H9 (cell line): ENCODE measurements at regions not wholly inside any gene's neighbourhood (a gene's known extent, or its start where the extent isn't known, plus 50 kb on each side); places are given as distances from the start of the nearest gene placed in this dataset.
"Not testable (repeated sequence)": the region's sequence is repeated elsewhere in the genome, so short reads cannot be mapped to it uniquely, and the experiment has no call there.

Experiments used
- DNase-seq: peaks from one replicate; pipeline ENCODE4 v3.0.0-alpha.2; 2017
- H2AFZ ChIP-seq: one replicate; pipeline ENCODE4 v1.6.1; 2013; ENCODE audit warnings: mild to moderate bottlenecking, low read length, control low read depth, moderate library complexity
- H2AK5ac ChIP-seq: 2 replicates; pipeline ENCODE4 v1.6.1; 2013; ENCODE audit warnings: low read length, control low read depth, mixed read lengths; ENCODE audit not compliant: insufficient read length
- H2BK120ac ChIP-seq: one replicate; pipeline ENCODE4 v1.6.1; 2013; ENCODE audit warnings: low read depth, mild to moderate bottlenecking, low read length, control low read depth, inconsistent platforms; ENCODE audit not compliant: poor library complexity, severe bottlenecking
- H2BK12ac ChIP-seq: 2 replicates; pipeline ENCODE4 v1.6.1; 2013; ENCODE audit warnings: low read length, control low read depth, mixed read lengths, low read depth; ENCODE audit not compliant: insufficient read length
- H2BK15ac ChIP-seq: 2 replicates; pipeline ENCODE4 v1.6.1; 2013; ENCODE audit warnings: low read depth, low read length, control low read depth
- H2BK20ac ChIP-seq: one replicate; pipeline ENCODE4 v1.6.1; 2013; ENCODE audit warnings: low read depth, mild to moderate bottlenecking, low read length, control low read depth, inconsistent platforms; ENCODE audit not compliant: poor library complexity, severe bottlenecking
- H2BK5ac ChIP-seq: 2 replicates; pipeline ENCODE4 v1.6.1; 2013; ENCODE audit warnings: low read length, control low read depth, mixed read lengths; ENCODE audit not compliant: insufficient read length
- H3K14ac ChIP-seq: 2 replicates; pipeline ENCODE4 v1.6.1; 2013; ENCODE audit warnings: low read length, control low read depth; ENCODE audit not compliant: insufficient read depth
- H3K18ac ChIP-seq: 2 replicates; pipeline ENCODE4 v1.6.1; 2013; ENCODE audit warnings: low read depth, mild to moderate bottlenecking, mixed read lengths, low read length, control low read depth; ENCODE audit not compliant: insufficient read length
- H3K23ac ChIP-seq: 2 replicates; pipeline ENCODE4 v1.6.1; 2013; ENCODE audit warnings: low read length, control low read depth, mixed read lengths, low read depth; ENCODE audit not compliant: insufficient read length
- H3K23me2 ChIP-seq: 2 replicates; pipeline ENCODE4 v1.6.1; 2013; ENCODE audit warnings: low read depth, mild to moderate bottlenecking, mixed read lengths, low read length, control low read depth; ENCODE audit not compliant: insufficient read length, poor library complexity, severe bottlenecking
- H3K27ac ChIP-seq: 2 replicates; pipeline ENCODE4 v1.5.1; 2013; ENCODE audit warnings: low read length, control low read depth, mixed read lengths, low read depth; ENCODE audit not compliant: insufficient read length
- H3K27me3 ChIP-seq: 2 replicates; pipeline ENCODE4 v1.6.1; 2013; ENCODE audit warnings: low read length, control low read depth, inconsistent platforms; ENCODE audit not compliant: insufficient read depth
- H3K4ac ChIP-seq: 2 replicates; pipeline ENCODE4 v1.6.1; 2013; ENCODE audit warnings: low read depth, mild to moderate bottlenecking, control low read depth, inconsistent platforms, low read length, moderate library complexity
- H3K4me1 ChIP-seq: 2 replicates; pipeline ENCODE4 v1.6.1; 2013; ENCODE audit warnings: low read length, control low read depth, inconsistent platforms; ENCODE audit not compliant: insufficient read depth
- H3K4me2 ChIP-seq: 2 replicates; pipeline ENCODE4 v1.6.1; 2013; ENCODE audit warnings: low read length, control low read depth, mixed read lengths; ENCODE audit not compliant: insufficient read length, insufficient read depth
- H3K56ac ChIP-seq: 2 replicates; pipeline ENCODE4 v1.6.1; 2013; ENCODE audit warnings: low read depth, mild to moderate bottlenecking, mixed read lengths, low read length, control low read depth; ENCODE audit not compliant: insufficient read length
- H3K79me1 ChIP-seq: 2 replicates; pipeline ENCODE4 v1.6.1; 2013; ENCODE audit warnings: low read depth, mild to moderate bottlenecking, moderate library complexity, low read length, control low read depth, inconsistent platforms; ENCODE audit not compliant: insufficient read depth, poor library complexity, severe bottlenecking
- H3K79me2 ChIP-seq: 2 replicates; pipeline ENCODE4 v1.6.1; 2013; ENCODE audit warnings: low read length, control low read depth, inconsistent platforms; ENCODE audit not compliant: insufficient read depth
- H3K9ac ChIP-seq: 2 replicates; pipeline ENCODE4 v1.6.1; 2013; ENCODE audit warnings: low read length, control low read depth, mixed read lengths; ENCODE audit not compliant: insufficient read length; ENCODE audit errors: extremely low read depth
- H3K9me3 ChIP-seq: one replicate; pipeline ENCODE4 v1.6.1; 2013; ENCODE audit warnings: low read depth, low read length, inconsistent platforms; ENCODE audit not compliant: control insufficient read depth
- H3T11ph ChIP-seq: one replicate; pipeline ENCODE4 v1.6.1; 2013; ENCODE audit warnings: mild to moderate bottlenecking, low read length, control low read depth, inconsistent platforms
- H4K20me1 ChIP-seq: one replicate; pipeline ENCODE4 v1.6.1; 2013; ENCODE audit not compliant: control insufficient read depth, insufficient read length, insufficient read depth
- H4K5ac ChIP-seq: 2 replicates; pipeline ENCODE4 v1.6.1; 2013; ENCODE audit warnings: low read depth, mild to moderate bottlenecking, mixed read lengths, low read length, control low read depth; ENCODE audit not compliant: insufficient read length
- H4K8ac ChIP-seq: replicated peaks from 2 replicates; pipeline ENCODE4 v1.6.1; 2013; ENCODE audit warnings: low read length, control low read depth, mixed read lengths, low read depth; ENCODE audit not compliant: insufficient read length
- H4K91ac ChIP-seq: 2 replicates; pipeline ENCODE4 v1.6.1; 2013; ENCODE audit warnings: low read depth, mild to moderate bottlenecking, moderate library complexity, mixed read lengths, low read length, control low read depth; ENCODE audit not compliant: insufficient read length
- H3K27ac Mint-ChIP-seq, 3 experiments: 2 replicates in 2 of 3; 3 replicates in 1 of 3; pipeline ENCODE4 v1.8.0; 2020 to 2021; ENCODE audit warnings: mixed read lengths in 3 of 3, mild to moderate bottlenecking in 1 of 3, moderate library complexity in 1 of 3
- H3K27me3 Mint-ChIP-seq: 2 replicates; pipeline ENCODE4 v1.8.0; 2021; ENCODE audit warnings: low read depth, mild to moderate bottlenecking, moderate library complexity, mixed read lengths
- H3K36me3 Mint-ChIP-seq, 3 experiments: 2 replicates in 2 of 3; 3 replicates in 1 of 3; pipeline ENCODE4 v1.8.0; 2020 to 2021; ENCODE audit warnings: low read depth in 3 of 3, mixed read lengths in 3 of 3; ENCODE audit not compliant: insufficient read depth in 1 of 3
- H3K4me1 Mint-ChIP-seq, 2 experiments: 2 replicates each; pipeline ENCODE4 v1.8.0; 2020; ENCODE audit warnings: mixed read lengths in 2 of 2
- H3K4me3 Mint-ChIP-seq, 2 experiments: 2 replicates in 1 of 2; 3 replicates in 1 of 2; pipeline ENCODE4 v1.8.0; 2020 to 2021; ENCODE audit warnings: mild to moderate bottlenecking in 2 of 2, mixed read lengths in 2 of 2, moderate library complexity in 1 of 2
- H3K9me3 Mint-ChIP-seq, 2 experiments: 2 replicates in 1 of 2; 3 replicates in 1 of 2; pipeline ENCODE4 v1.8.0; 2020; ENCODE audit warnings: mild to moderate bottlenecking in 2 of 2, mixed read lengths in 2 of 2, moderate library complexity in 1 of 2
- CTCF ChIP-seq: fragments of 200-600 bp; sonication (generic); conservative IDR thresholded peaks from 3 replicates; pipeline ENCODE4 v1.8.0; 2021; ENCODE audit warnings: antibody characterized with exemption, mild to moderate bottlenecking
- WGBS: extraction: QIAGEN DNeasy Blood & Tissue Kit; methylation state at CpG from one replicate; pipeline ENCODE4 v1.1.7; 2013; ENCODE audit warnings: missing lambda C conversion rate, low lambda C conversion rate, mixed read lengths; ENCODE audit not compliant: insufficient read length; ENCODE audit errors: extremely low coverage; 5-methylcytosine and 5-hydroxymethylcytosine counted together

GRCh38 chr14:84340938-84341337 lies 1189.0 kb upstream of the FLRT2 start:
- Histone ChIP-seq H4K8ac (no peak overlapping the region), H2BK15ac (no peak overlapping the region), H2BK5ac (no peak overlapping the region), H4K91ac (no peak overlapping the region), H2AK5ac (no peak overlapping the region), H3K56ac (no peak overlapping the region), H3K79me2 (no peaks in the 10 kb centered on the region), H3K23me2 (no peaks in the 10 kb centered on the region), H3K4me2 (no peak overlapping the region), H3K79me1 (no peaks in the 10 kb centered on the region), H3K4me1 (no peaks in the 10 kb centered on the region), H3K4ac (no peak overlapping the region), H3K23ac (no peak overlapping the region), H2BK120ac (no peak overlapping the region), H3K9me3 (no peaks in the 10 kb centered on the region), H3K27ac (no peak overlapping the region), H4K5ac (no peak overlapping the region), H3K27me3 (no peaks in the 10 kb centered on the region), H3K14ac (no peak overlapping the region), H4K20me1 (no peaks in the 10 kb centered on the region), H2BK12ac (no peak overlapping the region), H3T11ph (no peak overlapping the region), H2AFZ (no peak overlapping the region), H3K9ac (no peak overlapping the region), H2BK20ac (no peak overlapping the region), H3K18ac (no peak overlapping the region)
- Mint-ChIP-seq H3K27me3 (no peaks in the 10 kb centered on the region), H3K9me3 (no peaks in the 10 kb centered on the region; a peak in 4 of 5 replicates), H3K27ac (no peak overlapping the region), H3K36me3 (peaks cover 0 to 7% (median 0%) of the 10 kb centered on the region in 3 experiments; a peak in 3 of 7 replicates), H3K4me3 (no peak overlapping the region), H3K4me1 (peaks cover 0 to 5% of the 10 kb centered on the region in 2 experiments; a peak in 1 of 4 replicates)
- WGBS, result no CpG with 5 or more reads among the region's 1 CpG
- no peak for DNase-seq
- no peak for TF ChIP-seq CTCF

DNA sequence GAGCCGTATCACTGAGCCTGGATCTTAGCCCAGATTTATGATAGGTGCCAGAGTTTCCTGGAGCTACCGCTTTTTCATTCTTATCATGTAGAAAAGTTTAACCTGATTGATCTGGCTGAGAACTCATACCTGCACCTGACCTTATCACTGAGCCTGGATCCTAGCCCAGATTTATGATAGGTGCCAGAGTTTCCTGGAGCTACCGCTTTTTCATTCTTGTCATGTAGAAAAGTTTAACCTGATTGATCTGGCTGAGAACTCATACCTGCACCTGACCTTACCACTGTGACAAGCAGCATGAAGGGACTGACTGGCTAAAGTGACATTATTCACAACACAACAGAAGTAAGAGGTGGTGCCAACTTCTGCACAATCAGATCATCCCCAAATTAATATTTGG lies 1188.1 kb upstream of the FLRT2 start:
- H3K4me2 ChIP-seq, H3K23ac ChIP-seq: not testable (repeated sequence)

More for the DNA sequence above, 1188.1 kb upstream of the FLRT2 start:
- H2BK12ac ChIP-seq, H4K5ac ChIP-seq, H3K79me1 ChIP-seq, H3K23me2 ChIP-seq, H2BK20ac ChIP-seq, H3K9ac ChIP-seq, H3K36me3 Mint-ChIP-seq, H2AK5ac ChIP-seq, H3K4me1 ChIP-seq, H3K9me3 ChIP-seq, H3K18ac ChIP-seq, H3K4ac ChIP-seq, H3K27ac ChIP-seq, H4K20me1 ChIP-seq, H3K27me3 ChIP-seq, H4K91ac ChIP-seq, H3K9me3 Mint-ChIP-seq, H3K79me2 ChIP-seq, H3T11ph ChIP-seq, DNase-seq, H3K4me1 Mint-ChIP-seq, H4K8ac ChIP-seq, H3K56ac ChIP-seq, H3K27me3 Mint-ChIP-seq, H2BK15ac ChIP-seq, H3K4me3 Mint-ChIP-seq, H2AFZ ChIP-seq, H2BK5ac ChIP-seq, H2BK120ac ChIP-seq, H3K27ac Mint-ChIP-seq, H3K14ac ChIP-seq: not testable (repeated sequence)
- no CpG with 5 or more reads among the region's 3 CpGs for WGBS
